HG02840 (cell line): ENCODE measurements at regions not wholly inside any gene's neighbourhood (a gene's known extent, or its start where the extent isn't known, plus 50 kb on each side); places are given as distances from the start of the nearest gene placed in this dataset.

Experiments used
- ATAC-seq: cut with Tn5 transposase; IDR thresholded peaks from one replicate; pipeline ENCODE4 v1.9.1; 2021; ENCODE audit warnings: mild to moderate bottlenecking, moderate library complexity, moderate number of reproducible peaks; ENCODE audit not compliant: unreplicated experiment, low FRiP score

- no peak for ATAC-seq
Measured at GRCh38 chr12:116453631-116454030, 105.5 kb upstream of the MAP1LC3B2 start.

- ATAC-seq = no peak
Measured at GRCh38 chr12:116454076-116454475, 105.1 kb upstream of the MAP1LC3B2 start.

GRCh38 chr12:116454950-116455447, 104.2 kb upstream of the MAP1LC3B2 start:
- no peak for ATAC-seq

- ATAC-seq = no peak
Measured at GRCh38 chr12:116455540-116456329, 103.4 kb upstream of the MAP1LC3B2 start.

- no peak for ATAC-seq
Measured at GRCh38 chr12:116456330-116457082, 102.7 kb upstream of the MAP1LC3B2 start.

GRCh38 chr12:116458492-116458891, 100.7 kb upstream of the MAP1LC3B2 start:
- no peak for ATAC-seq

GRCh38 chr12:116459011-116459875, 99.9 kb upstream of the MAP1LC3B2 start:
- ATAC-seq = no peak

- ATAC-seq = no peak
Measured at GRCh38 chr12:116459916-116460663, 99.1 kb upstream of the MAP1LC3B2 start.

- ATAC-seq = no peak
Measured at GRCh38 chr12:116461060-116461459, 98.1 kb upstream of the MAP1LC3B2 start.

GRCh38 chr12:116463366-116463765, 95.8 kb upstream of the MAP1LC3B2 start:
- ATAC-seq = no peak

GRCh38 chr12:116465407-116465806, 93.8 kb upstream of the MAP1LC3B2 start:
- ATAC-seq = no peak

- ATAC-seq = no peak
Measured at GRCh38 chr12:116465856-116466255, 93.3 kb upstream of the MAP1LC3B2 start.

- ATAC-seq = no peak
Measured at GRCh38 chr12:116466536-116466935, 92.6 kb upstream of the MAP1LC3B2 start.

GRCh38 chr12:116469344-116469743, 89.8 kb upstream of the MAP1LC3B2 start:
- no peak for ATAC-seq

- no peak for ATAC-seq
Measured at GRCh38 chr12:116471544-116471943, 87.6 kb upstream of the MAP1LC3B2 start.

- ATAC-seq = no peak
Measured at GRCh38 chr12:116472193-116472592, 87.0 kb upstream of the MAP1LC3B2 start.

GRCh38 chr12:116473416-116473815, 85.8 kb upstream of the MAP1LC3B2 start:
- no peak for ATAC-seq

GRCh38 chr12:116474331-116474730, 84.8 kb upstream of the MAP1LC3B2 start:
- ATAC-seq = no peak

GRCh38 chr12:116474899-116475298, 84.3 kb upstream of the MAP1LC3B2 start:
- ATAC-seq = no peak

GRCh38 chr12:116476227-116476822, 82.9 kb upstream of the MAP1LC3B2 start:
- no peak for ATAC-seq
